ENCODE measurements at regions not wholly inside any gene's neighbourhood (a gene's known extent, or its start where the extent isn't known, plus 50 kb on each side); places are given as distances from the start of the nearest gene placed in this dataset.

DNA sequence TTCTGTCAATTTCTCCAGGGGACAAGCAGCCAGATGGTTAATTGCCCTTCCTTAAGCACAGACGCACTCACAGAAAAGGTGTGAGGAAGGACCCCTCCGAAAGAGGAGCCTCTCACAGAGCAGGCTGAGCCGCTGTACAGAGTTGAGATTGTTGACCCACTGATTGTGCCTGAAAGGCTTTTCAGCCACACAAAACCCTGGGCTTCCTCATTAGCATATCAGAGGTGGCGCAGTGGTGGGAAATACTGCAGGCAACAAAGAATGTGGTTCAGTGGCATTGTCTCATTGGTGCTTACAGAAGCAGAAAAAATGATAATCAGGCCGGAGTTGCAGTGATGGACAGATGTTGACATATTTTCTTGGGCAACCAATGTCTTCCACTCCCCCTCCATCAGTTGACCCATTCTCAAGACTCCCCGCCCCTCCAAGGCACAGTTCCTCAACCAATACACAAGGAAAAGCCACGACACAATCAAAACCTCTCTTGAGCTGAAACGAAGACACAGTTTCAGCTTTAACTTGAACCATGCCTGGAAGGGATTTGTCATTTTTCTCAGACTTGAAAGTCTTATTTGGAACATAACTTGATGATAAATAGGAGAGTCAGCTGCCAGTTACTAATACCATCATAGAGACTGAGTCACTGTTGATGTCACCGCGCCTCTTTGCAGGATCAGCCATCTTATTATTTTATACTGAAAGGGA is 53.1 kb downstream of the ATXN3L start:
- H3K4me3 ChIP-seq = no peak overlapping the region
- no peaks in the 10 kb centered on the region for H3K36me3 ChIP-seq
- H3K27ac ChIP-seq = no peak overlapping the region
- no peaks in the 10 kb centered on the region for H3K9me3 ChIP-seq (replicated peaks)
- H3K4me1 ChIP-seq = no peaks in the 10 kb centered on the region
- H3K27me3 ChIP-seq = no peaks in the 10 kb centered on the region
- DNase-seq = no peak

DNA sequence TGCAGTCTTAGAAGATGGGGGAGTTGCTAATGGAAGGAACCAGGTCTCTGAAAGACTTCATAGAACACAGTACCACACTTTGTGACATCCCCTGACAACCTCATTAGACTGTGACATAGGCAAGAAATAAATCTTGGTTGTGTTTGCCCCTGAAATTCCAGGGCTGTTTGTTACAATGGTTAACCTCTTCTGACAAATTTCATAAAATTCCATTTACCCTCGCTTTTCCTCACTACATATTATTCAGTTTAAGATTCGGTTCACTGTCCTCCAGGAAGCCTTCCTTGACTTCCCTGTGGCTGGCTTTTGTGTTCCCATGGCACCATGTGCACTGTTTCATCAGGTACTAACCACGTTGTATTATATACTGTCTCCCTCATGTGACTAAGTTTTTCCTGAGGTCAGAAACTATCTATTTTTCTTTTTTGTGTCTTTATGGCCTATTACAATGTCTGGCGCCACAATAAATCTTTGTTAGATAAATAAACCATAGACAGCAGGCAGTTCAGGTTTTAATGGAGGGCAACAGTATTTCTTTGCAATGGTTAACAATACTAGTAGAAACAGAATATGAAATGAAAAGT is 54.2 kb downstream of the ATXN3L start:
- Histone ChIP-seq H3K36me3 (no peaks in the 10 kb centered on the region), H3K4me3 (no peak overlapping the region), H3K27me3 (no peaks in the 10 kb centered on the region), H3K27ac (no peak overlapping the region), H3K4me1 (no peaks in the 10 kb centered on the region), H3K9me3 (replicated peaks) (no peaks in the 10 kb centered on the region)
- DNase-seq = no peak

DNA sequence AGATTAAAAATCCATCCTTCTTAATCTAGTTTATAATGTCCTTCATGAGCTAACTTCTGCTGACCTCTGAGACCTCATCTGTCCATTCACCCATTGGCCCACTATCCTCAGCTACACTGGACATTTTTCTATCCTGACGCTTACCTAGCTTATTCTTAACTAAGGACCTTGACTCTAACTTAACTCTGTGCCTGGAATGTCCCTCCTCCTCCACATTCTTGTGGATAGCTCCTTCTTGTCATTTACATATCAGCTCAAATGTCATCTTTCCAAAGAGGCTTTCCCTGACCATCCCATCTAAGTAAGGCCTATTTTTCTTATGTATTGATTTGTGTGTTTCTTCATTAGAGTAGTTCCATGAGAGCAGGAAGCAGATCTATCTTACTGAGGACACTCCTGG is 54.7 kb downstream of the ATXN3L start:
- H3K4me1 ChIP-seq = no peaks in the 10 kb centered on the region
- H3K27me3 ChIP-seq = no peaks in the 10 kb centered on the region
- H3K27ac ChIP-seq = no peak overlapping the region
- no peaks in the 10 kb centered on the region for H3K36me3 ChIP-seq
- no peak for DNase-seq
- H3K4me3 ChIP-seq = no peak overlapping the region
- H3K9me3 ChIP-seq (replicated peaks) = no peaks in the 10 kb centered on the region

DNA sequence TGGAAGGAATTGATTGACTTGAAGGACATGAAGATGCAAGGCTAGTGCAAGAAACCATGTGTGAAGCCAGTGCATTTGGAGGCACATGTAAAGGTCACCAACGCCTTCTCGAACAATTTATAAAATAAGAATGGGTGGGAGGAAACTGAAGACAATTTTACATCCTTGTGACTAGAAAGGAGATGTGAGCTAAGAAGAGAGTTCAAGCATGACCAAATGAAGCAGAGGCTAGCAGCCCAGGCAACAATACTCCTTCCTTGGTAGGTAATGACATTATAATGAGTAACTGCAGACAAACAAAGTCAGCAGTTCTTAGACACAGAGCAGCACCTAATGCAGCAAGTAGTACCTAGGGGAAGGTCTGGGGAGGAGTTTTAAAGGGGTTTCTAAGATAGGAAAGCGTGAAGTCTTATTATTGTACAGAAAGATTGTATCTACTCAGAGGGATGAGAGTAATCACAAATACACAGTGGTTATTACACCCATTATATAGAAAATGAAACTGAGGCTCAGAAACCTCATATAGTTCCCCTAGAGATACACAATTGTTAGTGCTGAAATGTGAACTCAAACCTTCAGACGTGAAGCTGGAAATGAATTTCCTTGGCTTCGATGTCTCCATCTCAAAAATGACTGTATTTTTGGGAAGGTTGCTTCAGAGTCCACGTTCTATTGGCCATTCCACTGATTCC is 56.1 kb downstream of the ATXN3L start:
- no peak overlapping the region for H3K27ac ChIP-seq
- H3K27me3 ChIP-seq = no peaks in the 10 kb centered on the region
- no peaks in the 10 kb centered on the region for H3K9me3 ChIP-seq (replicated peaks)
- no peaks in the 10 kb centered on the region for H3K36me3 ChIP-seq
- no peak for DNase-seq
- no peak overlapping the region for H3K4me3 ChIP-seq
- no peaks in the 10 kb centered on the region for H3K4me1 ChIP-seq

DNA sequence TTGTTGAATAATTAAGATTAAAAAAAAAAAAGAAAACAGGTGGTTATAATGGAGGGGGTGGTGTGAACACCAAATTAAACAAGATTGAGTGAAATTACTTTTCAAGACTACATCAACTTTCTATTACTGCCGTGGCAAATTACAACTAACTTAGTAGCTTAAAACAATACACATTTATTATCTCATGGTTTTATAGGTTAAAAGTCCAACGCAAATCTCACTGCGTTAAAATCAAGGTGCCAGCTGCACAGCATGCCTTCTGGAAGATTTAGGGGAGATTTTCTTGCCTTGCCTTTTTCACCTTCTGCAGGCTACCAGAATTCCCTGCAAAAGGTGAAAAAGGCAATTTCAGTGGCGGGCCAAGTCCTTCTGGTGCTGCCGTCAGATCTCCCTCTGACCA is 58.5 kb downstream of the ATXN3L start:
- H3K27me3 ChIP-seq = no peaks in the 10 kb centered on the region
- no peaks in the 10 kb centered on the region for H3K4me1 ChIP-seq
- DNase-seq = no peak
- no peak overlapping the region for H3K4me3 ChIP-seq
- no peaks in the 10 kb centered on the region for H3K36me3 ChIP-seq
- H3K9me3 ChIP-seq (replicated peaks) = no peaks in the 10 kb centered on the region
- H3K27ac ChIP-seq = no peak overlapping the region

DNA sequence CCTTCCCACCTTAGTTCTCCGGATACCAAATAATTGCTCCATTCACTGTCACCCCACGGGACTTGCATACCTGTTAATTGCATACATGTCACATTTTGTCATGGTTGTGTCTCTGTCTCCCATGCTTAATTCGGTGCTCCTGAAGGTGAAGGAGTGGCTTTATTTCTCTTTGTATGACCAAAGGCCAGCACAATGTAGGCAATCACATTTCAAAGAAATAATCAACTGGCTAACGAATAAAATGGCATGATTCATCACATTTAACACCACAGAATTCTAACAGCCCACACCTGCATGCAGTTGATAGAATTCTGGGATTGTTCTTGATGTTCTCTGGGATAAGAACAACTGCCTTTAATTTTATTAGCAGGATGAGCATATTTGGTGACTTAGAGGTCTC is 59.3 kb downstream of the ATXN3L start:
- Histone ChIP-seq H3K9me3 (replicated peaks) (no peaks in the 10 kb centered on the region), H3K36me3 (no peaks in the 10 kb centered on the region), H3K4me1 (no peaks in the 10 kb centered on the region), H3K27me3 (no peaks in the 10 kb centered on the region), H3K4me3 (no peak overlapping the region), H3K27ac (no peak overlapping the region)
- DNase-seq = no peak

DNA sequence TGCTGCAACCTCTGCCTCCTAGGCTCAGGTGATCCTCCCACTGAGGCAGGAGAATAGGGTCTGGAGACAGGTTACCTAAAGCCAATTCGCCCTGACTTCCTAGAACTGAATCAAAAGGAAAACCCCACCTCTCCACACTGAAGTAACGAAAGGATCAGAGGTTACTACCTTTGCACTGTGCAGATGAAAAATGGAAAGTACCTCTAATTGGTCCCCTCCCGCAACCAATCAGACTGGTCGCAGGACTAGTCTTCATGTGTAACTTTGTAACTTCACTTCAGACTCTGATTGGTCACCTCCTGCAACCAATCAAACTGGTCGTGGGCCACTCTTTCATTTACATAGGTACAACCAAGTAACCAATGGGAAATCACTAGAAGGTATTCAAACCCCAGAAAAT is 61.1 kb downstream of the ATXN3L start:
- Histone ChIP-seq H3K9me3 (replicated peaks) (no peaks in the 10 kb centered on the region; the same call in 1 of the 2 replicates), H3K27me3 (no peaks in the 10 kb centered on the region), H3K27ac (no peak overlapping the region), H3K4me3 (no peak overlapping the region), H3K4me1 (no peaks in the 10 kb centered on the region; the same call in 1 of the 2 replicates), H3K36me3 (no peaks in the 10 kb centered on the region)
- no peak for DNase-seq

DNA sequence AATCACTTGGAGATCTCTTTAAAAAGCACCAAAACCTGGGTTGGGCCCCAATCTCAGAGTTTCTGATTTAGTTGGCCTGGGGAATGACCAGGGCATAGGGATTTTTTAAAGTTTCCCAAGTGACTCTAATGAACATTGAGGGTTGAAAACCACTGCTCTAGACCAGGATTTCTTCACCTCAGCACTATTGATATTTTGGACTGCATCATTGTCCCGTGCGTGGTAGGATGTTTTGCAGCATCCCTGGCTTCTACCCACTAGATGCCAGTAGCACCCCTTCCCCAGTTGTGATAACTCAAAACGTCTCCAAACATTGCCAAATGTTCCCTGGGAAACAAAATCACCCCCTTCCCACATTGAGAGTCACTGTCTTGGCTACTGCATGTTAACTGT is 61.8 kb downstream of the ATXN3L start:
- DNase-seq = no peak
- Histone ChIP-seq H3K27me3 (no peaks in the 10 kb centered on the region), H3K36me3 (no peaks in the 10 kb centered on the region), H3K27ac (no peak overlapping the region), H3K4me3 (no peak overlapping the region), H3K9me3 (replicated peaks) (peaks cover 5% of the 10 kb centered on the region; the same call in 1 of the 2 replicates), H3K4me1 (no peaks in the 10 kb centered on the region; the same call in 1 of the 2 replicates)

DNA sequence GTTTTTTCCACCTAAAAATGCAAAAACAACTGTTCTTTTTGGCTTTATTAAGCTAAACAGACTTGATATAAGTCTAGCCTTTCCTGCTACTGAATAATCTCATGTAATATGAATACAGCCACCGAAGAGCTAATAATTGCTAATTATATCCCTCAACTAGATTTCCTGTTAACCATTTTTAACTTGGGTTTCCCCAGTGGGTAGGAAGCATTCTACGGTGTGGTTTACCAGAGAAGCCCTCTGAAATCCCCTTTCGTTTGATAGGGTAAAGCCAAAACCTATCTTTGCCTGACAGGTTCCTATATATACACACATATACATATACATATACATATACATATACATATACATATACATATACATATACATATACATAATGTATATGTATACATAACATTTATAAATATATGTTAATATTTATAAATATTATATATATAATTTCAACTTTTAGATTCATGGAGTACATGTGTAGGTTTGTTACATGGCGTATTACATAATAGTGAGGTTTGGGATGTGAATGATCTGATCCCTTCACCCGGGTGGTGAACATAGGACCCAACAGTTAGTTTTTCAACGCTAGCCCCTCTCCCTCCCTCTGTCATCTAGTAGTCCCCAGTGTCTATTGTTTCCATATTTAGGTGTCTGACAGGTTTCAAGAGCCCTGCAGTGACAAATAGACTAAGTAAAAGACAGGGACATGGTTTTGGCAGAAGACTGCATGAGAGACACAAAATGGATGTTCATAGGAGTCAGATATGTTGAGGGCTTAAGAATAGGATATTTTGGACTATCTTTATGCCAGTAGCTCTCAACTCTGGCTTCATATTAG is 62.4 kb downstream of the ATXN3L start:
- DNase-seq = no peak
- H3K36me3 ChIP-seq = no peaks in the 10 kb centered on the region
- peaks cover 4% of the 10 kb centered on the region; the same call in 1 of the 2 replicates for H3K4me1 ChIP-seq
- H3K4me3 ChIP-seq = no peak overlapping the region
- H3K27me3 ChIP-seq = no peaks in the 10 kb centered on the region
- H3K27ac ChIP-seq = no peak overlapping the region
- peaks cover 5% of the 10 kb centered on the region; the same call in 1 of the 2 replicates for H3K9me3 ChIP-seq (replicated peaks)

DNA sequence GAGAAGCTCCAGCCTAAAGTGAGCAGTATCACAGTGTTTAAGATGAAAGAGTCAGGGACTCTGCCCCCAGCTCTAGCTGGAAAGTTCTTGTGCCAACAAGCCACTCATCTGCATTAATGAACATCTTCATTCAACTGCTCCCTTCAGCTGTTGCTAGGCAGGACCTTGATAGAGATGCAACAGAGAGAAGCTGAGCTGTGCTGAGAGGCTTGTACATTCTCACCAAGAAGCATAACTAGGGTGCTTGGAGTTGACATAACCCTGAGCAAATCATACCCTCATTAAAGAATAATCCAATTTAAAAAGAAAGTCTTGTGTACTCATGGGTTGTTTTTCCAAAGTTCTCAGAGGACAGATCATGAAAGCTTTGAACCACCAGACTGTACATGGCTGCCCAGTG is 63.2 kb downstream of the ATXN3L start:
- Histone ChIP-seq H3K9me3 (replicated peaks) (peaks cover 5% of the 10 kb centered on the region; the same call in 1 of the 2 replicates), H3K27me3 (no peaks in the 10 kb centered on the region), H3K27ac (no peak overlapping the region), H3K4me3 (no peak overlapping the region), H3K4me1 (peaks cover 7% of the 10 kb centered on the region; the same call in 1 of the 2 replicates), H3K36me3 (no peaks in the 10 kb centered on the region)
- DNase-seq = no peak

DNA sequence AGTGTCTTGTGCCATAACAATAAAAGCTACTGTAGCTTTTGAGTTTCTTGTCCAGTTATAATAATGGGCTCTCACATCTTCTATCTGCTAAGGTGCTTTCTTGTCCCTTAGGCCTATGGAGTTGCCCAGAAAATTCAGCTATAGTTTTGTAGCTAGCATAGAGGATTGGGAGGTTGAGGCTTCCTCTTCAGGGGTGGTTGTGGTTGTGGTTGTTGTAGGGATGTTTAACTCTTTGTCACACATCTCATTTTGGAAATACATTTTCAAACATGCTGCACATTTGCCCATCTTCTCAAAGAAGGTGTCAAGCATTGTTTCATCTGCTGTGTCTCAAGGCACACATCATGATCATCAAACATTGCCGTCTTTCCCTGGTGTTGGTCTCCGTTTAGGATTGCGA is 65.0 kb downstream of the ATXN3L start:
- no peak for DNase-seq
- no peak overlapping the region for H3K27ac ChIP-seq
- no peaks in the 10 kb centered on the region for H3K36me3 ChIP-seq
- H3K4me3 ChIP-seq = no peak overlapping the region
- peaks cover 5% of the 10 kb centered on the region; the same call in 1 of the 2 replicates for H3K9me3 ChIP-seq (replicated peaks)
- no peaks in the 10 kb centered on the region for H3K27me3 ChIP-seq
- peaks cover 9% of the 10 kb centered on the region for H3K4me1 ChIP-seq

DNA sequence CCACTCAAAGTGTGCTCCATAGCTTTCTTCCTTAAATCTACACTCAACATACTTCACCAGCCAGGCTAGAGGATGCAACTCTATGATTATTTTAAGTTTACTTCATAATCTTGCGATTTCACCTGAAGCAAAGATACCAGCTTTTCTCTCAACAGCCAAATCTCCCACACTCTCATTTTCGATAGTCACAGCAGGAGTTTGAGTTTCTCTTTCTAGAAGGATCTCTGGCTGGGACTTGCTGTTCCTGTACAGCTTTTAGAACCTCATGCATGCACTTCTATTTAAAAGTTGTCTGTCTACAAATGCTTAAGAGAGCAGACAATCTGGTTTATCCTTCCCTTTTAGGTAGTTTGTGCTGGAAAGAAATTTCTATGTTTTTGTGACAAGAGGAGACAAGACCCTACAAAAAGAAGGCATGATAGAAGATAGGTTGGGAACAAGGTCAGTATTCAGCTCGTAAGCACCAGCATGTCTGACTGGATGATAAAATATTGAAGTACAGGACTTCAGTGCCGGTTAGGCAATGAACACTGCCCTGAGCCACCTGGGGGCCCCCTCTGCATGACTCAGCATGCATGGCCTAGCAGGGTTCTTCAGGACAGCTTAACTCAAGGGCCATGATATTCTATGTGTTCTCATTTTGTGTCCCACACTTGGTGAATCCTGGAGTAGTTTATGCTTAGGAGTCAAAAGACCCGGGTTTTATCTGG is 65.6 kb downstream of the ATXN3L start:
- no peaks in the 10 kb centered on the region for H3K36me3 ChIP-seq
- H3K27ac ChIP-seq = no peak overlapping the region
- H3K4me3 ChIP-seq = no peak overlapping the region
- peaks cover 5% of the 10 kb centered on the region; the same call in 1 of the 2 replicates for H3K9me3 ChIP-seq (replicated peaks)
- H3K27me3 ChIP-seq = no peaks in the 10 kb centered on the region
- H3K4me1 ChIP-seq = peaks cover 15% of the 10 kb centered on the region
- DNase-seq = peak; percentile 42 to 45

DNA sequence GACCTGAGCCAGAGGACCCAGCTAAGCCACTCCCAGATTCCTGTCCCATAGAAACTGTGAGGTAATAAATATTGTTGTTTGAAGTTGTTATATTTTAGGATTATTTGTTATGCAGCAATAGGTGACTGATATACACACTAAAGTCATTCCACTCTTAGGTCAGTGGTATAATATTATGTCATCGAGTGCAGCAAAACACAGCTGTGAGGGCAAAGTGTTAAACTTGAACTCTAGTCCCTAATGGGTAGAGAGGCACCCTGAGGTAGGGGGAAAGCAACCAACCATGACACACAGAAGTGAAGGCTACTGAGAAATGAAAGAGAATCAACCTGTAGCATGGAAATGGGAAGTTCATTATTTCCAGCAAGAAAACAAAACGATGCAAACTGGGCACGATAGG is 66.6 kb downstream of the ATXN3L start:
- H3K27ac ChIP-seq = no peak overlapping the region
- H3K4me3 ChIP-seq = no peak overlapping the region
- no peak for DNase-seq
- H3K4me1 ChIP-seq = peaks cover 25% of the 10 kb centered on the region
- no peaks in the 10 kb centered on the region for H3K36me3 ChIP-seq
- H3K9me3 ChIP-seq (replicated peaks) = peaks cover 5% of the 10 kb centered on the region; the same call in 1 of the 2 replicates
- no peaks in the 10 kb centered on the region for H3K27me3 ChIP-seq

DNA sequence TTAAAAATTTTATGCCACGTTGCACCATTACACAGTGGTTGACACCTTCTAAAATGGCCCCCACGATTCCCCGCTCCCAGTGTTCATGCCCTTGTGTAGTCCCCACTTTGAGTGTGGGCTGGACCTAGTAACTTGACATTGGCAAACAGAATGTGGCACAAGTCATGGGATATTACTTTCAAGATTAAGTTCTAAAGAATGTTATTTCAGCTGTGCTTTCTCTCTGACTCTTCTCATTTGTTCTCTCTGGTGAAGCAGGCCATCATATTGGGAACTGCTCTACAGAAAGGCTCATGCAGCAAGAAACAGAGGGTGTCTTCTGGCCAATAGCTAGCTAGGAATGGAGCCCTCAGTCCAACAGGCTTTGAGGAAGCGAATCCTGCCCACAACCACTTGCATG is 67.1 kb downstream of the ATXN3L start:
- peak; percentile 17 to 47 for DNase-seq

More for the DNA sequence above, 67.1 kb downstream of the ATXN3L start:
- H3K4me1 ChIP-seq = peaks cover 25% of the 10 kb centered on the region
- no peak overlapping the region for H3K27ac ChIP-seq
- H3K36me3 ChIP-seq = no peaks in the 10 kb centered on the region
- no peaks in the 10 kb centered on the region for H3K27me3 ChIP-seq
- peaks cover 5% of the 10 kb centered on the region; the same call in 1 of the 2 replicates for H3K9me3 ChIP-seq (replicated peaks)
- H3K4me3 ChIP-seq = no peak overlapping the region

Data from SJCRH30 (cell line).